GM12891 (cell line): ENCODE measurements at regions not wholly inside any gene's neighbourhood (a gene's known extent, or its start where the extent isn't known, plus 50 kb on each side); places are given as distances from the start of the nearest gene placed in this dataset.

ENCODE experiments used
- PAX5 ChIP-seq: IDR thresholded peaks from 2 replicates; pipeline ENCODE4 v1.6.1; 2011; ENCODE audit warnings: low read length, moderate library complexity, mild to moderate bottlenecking; ENCODE audit not compliant: insufficient read depth, severe bottlenecking
- POLR2A ChIP-seq: IDR thresholded peaks from 2 replicates; pipeline ENCODE4 v1.6.1; 2011; ENCODE audit warnings: low read depth, low read length, control low read depth
- POLR2AphosphoS5 ChIP-seq: IDR thresholded peaks from 2 replicates; pipeline ENCODE4 v1.6.1; 2011; ENCODE audit warnings: low read depth, low read length, control low read depth
- POU2F2 ChIP-seq: IDR thresholded peaks from 2 replicates; pipeline ENCODE4 v1.6.1; 2011; ENCODE audit warnings: low read depth, mild to moderate bottlenecking, control low read depth, low read length, moderate library complexity
- TAF1 ChIP-seq: IDR thresholded peaks from 2 replicates; pipeline ENCODE4 v1.6.1; 2011; ENCODE audit warnings: low read depth, low read length, control low read depth

DNA sequence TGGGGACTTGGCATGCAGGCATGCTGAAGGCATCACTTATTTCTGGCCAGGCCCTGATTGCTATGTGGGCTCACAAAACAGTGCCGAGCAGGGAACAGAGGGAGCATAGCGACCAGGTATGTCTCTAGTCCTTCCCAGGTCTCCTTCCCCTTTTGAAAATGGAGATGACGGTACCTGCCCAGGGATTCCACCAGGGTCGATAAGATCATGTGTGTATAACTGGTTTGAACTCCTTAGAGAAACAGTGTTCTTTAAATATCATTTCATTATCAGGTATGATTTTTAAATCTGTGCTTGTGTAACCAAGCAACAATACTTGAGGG, 280.6 kb downstream of the FOXO1 start:
- TF ChIP-seq POLR2A (no peak), TAF1 (no peak), PAX5 (no peak), POLR2AphosphoS5 (no peak), POU2F2 (no peak)
